Fibroblast of the aortic adventitia (primary cell): ENCODE measurements at regions not wholly inside any gene's neighbourhood (a gene's known extent, or its start where the extent isn't known, plus 50 kb on each side); places are given as distances from the start of the nearest gene placed in this dataset.
A peak's percentile ranks its signal among the peaks of the same experiment; 100 is the strongest.

Experiments
- DNase-seq: peaks from one replicate; pipeline ENCODE4 v3.0.0-alpha.2; 2010; ENCODE audit warnings: low read depth
- H3K4me3 ChIP-seq: 2 replicates; pipeline ENCODE4 v1.5.1; 2011; ENCODE audit warnings: low read depth, mild to moderate bottlenecking, control low read depth, low read length, moderate library complexity
- CTCF ChIP-seq: IDR thresholded peaks from 2 replicates; pipeline ENCODE4 v1.5.1; 2011; ENCODE audit warnings: mild to moderate bottlenecking, low read length, control low read depth, inconsistent platforms; ENCODE audit not compliant: insufficient read depth

- DNase-seq = no peak
- no peak overlapping the region for H3K4me3 ChIP-seq
- no peak for TF ChIP-seq CTCF
Measured at GRCh38 chr12:27875677-27876076, 95.6 kb upstream of the MANSC4 start.

- TF ChIP-seq CTCF = no peak
- DNase-seq = no peak
- no peak overlapping the region for H3K4me3 ChIP-seq
Measured at GRCh38 chr12:27873010-27873409, 93.0 kb upstream of the MANSC4 start.

GRCh38 chr12:27871946-27872345 is 91.9 kb upstream of the MANSC4 start:
- DNase-seq = no peak
- H3K4me3 ChIP-seq = no peak overlapping the region
- no peak for TF ChIP-seq CTCF

- peak; percentile 63 for DNase-seq
- no peak overlapping the region for H3K4me3 ChIP-seq
- TF ChIP-seq CTCF = no peak
Measured at GRCh38 chr12:27870939-27871338, 90.9 kb upstream of the MANSC4 start.

- peak; percentile 25 for DNase-seq
- no peak for TF ChIP-seq CTCF
- no peak overlapping the region for H3K4me3 ChIP-seq
Measured at GRCh38 chr12:27869567-27869966, 89.5 kb upstream of the MANSC4 start.

GRCh38 chr12:27868139-27868538 is 88.1 kb upstream of the MANSC4 start:
- peak; percentile 84 for DNase-seq
- H3K4me3 ChIP-seq = no peak overlapping the region
- TF ChIP-seq CTCF = no peak

DNA sequence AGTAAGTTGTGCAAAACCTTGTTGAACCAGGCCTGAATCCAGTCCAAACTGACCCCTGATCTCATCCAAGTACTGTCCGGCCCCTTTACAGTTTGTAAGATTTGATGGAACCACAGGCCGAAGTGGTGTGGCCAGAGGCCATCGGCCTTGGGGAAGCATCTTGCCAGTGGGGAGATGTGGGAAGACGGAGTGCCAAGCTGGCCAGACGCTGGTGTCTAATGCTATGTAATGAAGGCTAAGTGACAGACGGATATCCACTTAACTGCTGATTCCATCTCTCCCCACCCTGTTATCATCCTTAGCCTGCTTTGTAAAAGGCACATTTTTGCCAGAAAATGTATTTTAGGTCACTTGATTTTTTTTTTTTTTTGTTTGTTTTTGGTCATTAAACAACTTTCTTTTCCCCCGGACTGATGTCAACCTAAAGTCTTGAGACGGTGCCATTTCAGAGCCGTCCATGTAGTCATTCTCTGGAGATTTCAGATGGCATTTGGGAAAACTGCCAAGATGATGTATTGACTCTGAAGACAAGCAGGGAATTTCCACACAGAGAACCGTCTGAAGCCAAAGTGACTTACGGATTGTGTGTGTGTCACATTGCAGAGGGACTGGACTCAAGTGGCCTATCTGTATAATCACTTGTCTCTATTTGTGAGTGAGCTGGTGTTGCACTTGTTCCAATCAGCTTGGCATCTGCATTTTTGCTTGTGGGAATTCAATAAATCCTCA is 86.5 kb upstream of the MANSC4 start:
- DNase-seq = peak; percentile 28
- TF ChIP-seq CTCF = no peak
- H3K4me3 ChIP-seq = no peak overlapping the region
